Small intestine (tissue), 7 donors: ENCODE measurements at regions not wholly inside any gene's neighbourhood (a gene's known extent, or its start where the extent isn't known, plus 50 kb on each side); places are given as distances from the start of the nearest gene placed in this dataset.

Experiments
- DNase-seq, 2 donors: peaks; one replicate each; pipeline versions ENCODE4 v3.0.0 to v3.0.0-alpha.2; 2013
- FAIRE-seq: peaks from 2 replicates; lab custom pipeline; 2012; peaks lifted over from hg19 to GRCh38; lab: Jason Lieb, UNC
- H3K27ac ChIP-seq, 3 donors: one replicate each; pipeline ENCODE4 v1.5.1; 2013; ENCODE audit warnings: low read length in 2 of 3, mild to moderate bottlenecking in 2 of 3, control low read depth in 1 of 3, inconsistent platforms in 1 of 3, low read depth in 1 of 3, moderate library complexity in 1 of 3
- H3K27me3 ChIP-seq, 3 donors: one replicate each; pipeline ENCODE4 v1.6.1; 2013; ENCODE audit warnings: low read length in 3 of 3, inconsistent platforms in 1 of 3; ENCODE audit not compliant: control insufficient read depth in 3 of 3, insufficient read depth in 3 of 3
- H3K36me3 ChIP-seq, 3 donors: one replicate each; pipeline ENCODE4 v1.6.1; 2013; ENCODE audit warnings: low read length in 3 of 3, inconsistent platforms in 1 of 3, low read depth in 1 of 3, mild to moderate bottlenecking in 1 of 3, moderate library complexity in 1 of 3; ENCODE audit not compliant: control insufficient read depth in 3 of 3, insufficient read depth in 2 of 3
- H3K4me1 ChIP-seq, 3 donors: one replicate each; pipeline ENCODE4 v1.6.1; 2013; ENCODE audit warnings: low read length in 2 of 3, inconsistent platforms in 1 of 3, low read depth in 1 of 3, mild to moderate bottlenecking in 1 of 3, moderate library complexity in 1 of 3; ENCODE audit not compliant: control insufficient read depth in 3 of 3, insufficient read depth in 2 of 3
- H3K4me3 ChIP-seq, 3 donors: one replicate each; pipeline ENCODE4 v1.5.1; 2013; ENCODE audit warnings: low read length in 3 of 3, control low read depth in 1 of 3, inconsistent platforms in 1 of 3, low read depth in 1 of 3, mild to moderate bottlenecking in 1 of 3, moderate library complexity in 1 of 3
- H3K9me3 ChIP-seq, 2 donors: one replicate each; pipeline ENCODE4 v1.6.1; 2013; ENCODE audit warnings: low read depth in 1 of 2, low read length in 1 of 2; ENCODE audit not compliant: control insufficient read depth in 2 of 2, insufficient read depth in 1 of 2
- WGBS, 3 donors: extraction: QIAGEN DNeasy Blood & Tissue Kit; methylation state at CpG; one replicate each; pipeline ENCODE4 v1.1.7; 2013; 5-methylcytosine and 5-hydroxymethylcytosine counted together
- donor health status: healthy with polysubstance abuse.
- donor health status: control.
- donor health status: control.
- donor health status: Bipolar disorder and iron deficiency.
- donor health status: healthy.

DNA sequence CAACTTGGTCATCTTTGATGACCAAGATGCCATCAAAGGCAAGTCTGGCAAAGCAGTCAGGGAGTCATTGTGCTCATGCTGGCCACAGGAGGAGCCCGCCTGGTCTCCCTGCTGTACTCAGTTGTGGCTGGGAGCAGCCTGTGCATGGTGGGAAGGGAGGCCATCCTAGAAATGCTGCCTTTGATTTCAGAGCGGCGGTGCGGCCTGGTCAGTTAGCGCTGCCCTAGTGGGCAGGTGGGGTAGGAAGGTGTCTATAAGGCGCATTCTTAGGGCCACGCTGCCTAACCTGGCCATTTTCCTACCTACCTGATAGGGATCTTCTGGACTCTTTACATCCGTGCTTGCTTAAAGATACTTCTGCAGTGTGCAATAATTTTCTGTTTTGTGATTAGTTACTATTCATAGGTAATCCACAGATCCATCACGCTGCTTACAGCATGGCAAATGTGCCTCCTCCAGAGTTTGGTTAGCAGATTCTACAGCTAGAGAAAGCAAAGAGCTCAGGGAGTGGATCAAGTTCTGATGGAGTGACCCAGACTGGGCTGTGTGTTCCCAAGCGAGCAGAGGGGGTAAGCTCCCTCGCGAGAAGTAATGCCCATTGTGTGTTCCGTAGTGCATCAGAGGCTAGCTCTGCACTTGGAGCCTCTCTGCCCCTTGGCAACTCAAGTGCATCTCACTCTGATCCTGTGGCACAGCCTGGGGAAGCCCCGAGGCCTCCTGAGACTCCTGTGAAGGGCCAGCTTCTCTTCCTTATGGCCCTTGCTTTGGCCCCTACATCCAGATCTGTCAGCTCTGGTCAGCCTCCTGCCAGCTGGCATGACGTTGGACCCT is 970.1 kb upstream of the ZNF722 start:
- FAIRE-seq (no peak), DNase-seq (no peak)
- H3K27ac ChIP-seq, result no peak overlapping the region
- peaks cover 3 to 47% of the 10 kb centered on the region in 2 donors for H3K9me3 ChIP-seq
- no peaks in the 10 kb centered on the region for H3K36me3 ChIP-seq
- 80 to 86% (median 80%) methylated on average over 15 of the region's 15 CpGs for WGBS, 3 donors
- H3K27me3 ChIP-seq, result no peaks in the 10 kb centered on the region
- no peaks in the 10 kb centered on the region for H3K4me1 ChIP-seq
- no peak overlapping the region for H3K4me3 ChIP-seq

DNA sequence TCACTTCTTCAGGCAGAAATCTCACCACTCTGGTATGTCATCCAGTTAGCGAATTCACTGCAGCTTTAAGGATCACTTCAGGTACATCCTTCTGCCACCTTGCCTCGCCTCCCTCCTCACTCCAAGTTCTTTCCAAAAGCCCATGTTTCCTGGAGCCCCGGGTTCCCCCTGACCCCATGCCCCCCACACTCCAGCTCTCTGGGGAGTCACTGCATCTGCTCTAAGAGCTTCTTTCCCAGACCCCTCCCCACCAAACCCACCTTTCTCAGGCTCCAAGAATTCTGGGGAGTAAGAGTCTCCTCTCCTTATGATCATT is 969.5 kb upstream of the ZNF722 start:
- Histone ChIP-seq H3K4me3 (no peak overlapping the region), H3K9me3 (peaks cover 3 to 42% of the 10 kb centered on the region in 2 donors), H3K27ac (no peak overlapping the region), H3K36me3 (no peaks in the 10 kb centered on the region), H3K27me3 (no peaks in the 10 kb centered on the region), H3K4me1 (no peaks in the 10 kb centered on the region)
- 47 to 62% (median 56%) methylated on average over 3 of the region's 3 CpGs for WGBS, 3 donors
- DNase-seq (no peak), FAIRE-seq (no peak)

DNA sequence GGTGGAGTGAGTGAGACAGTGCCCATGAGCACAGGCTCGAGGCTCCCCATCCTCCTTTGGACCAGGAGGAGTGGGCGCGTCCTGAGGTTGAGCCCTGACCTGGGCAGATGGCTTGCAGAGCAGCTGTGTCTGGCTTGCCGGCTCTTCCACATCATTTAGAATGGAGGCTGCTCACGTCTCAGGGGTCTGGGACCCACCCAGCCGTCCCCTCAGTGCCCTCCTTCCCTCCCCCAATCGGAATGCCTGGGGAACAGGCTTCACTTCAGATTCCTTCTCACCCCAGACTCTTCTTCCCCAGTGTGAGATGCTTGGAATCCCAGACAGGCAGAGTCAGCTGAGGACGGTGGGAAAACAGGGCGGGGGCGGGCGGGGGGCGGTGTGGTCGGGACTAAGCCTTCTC is 968.6 kb upstream of the ZNF722 start:
- 67 to 73% (median 69%) methylated on average over 13 of the region's 13 CpGs for WGBS, 3 donors
- FAIRE-seq (no peak), DNase-seq (no peak)
- Histone ChIP-seq H3K9me3 (peaks cover 3 to 36% of the 10 kb centered on the region in 2 donors), H3K4me3 (no peak overlapping the region), H3K27me3 (no peaks in the 10 kb centered on the region), H3K4me1 (no peaks in the 10 kb centered on the region), H3K27ac (no peak overlapping the region), H3K36me3 (no peaks in the 10 kb centered on the region)

DNA sequence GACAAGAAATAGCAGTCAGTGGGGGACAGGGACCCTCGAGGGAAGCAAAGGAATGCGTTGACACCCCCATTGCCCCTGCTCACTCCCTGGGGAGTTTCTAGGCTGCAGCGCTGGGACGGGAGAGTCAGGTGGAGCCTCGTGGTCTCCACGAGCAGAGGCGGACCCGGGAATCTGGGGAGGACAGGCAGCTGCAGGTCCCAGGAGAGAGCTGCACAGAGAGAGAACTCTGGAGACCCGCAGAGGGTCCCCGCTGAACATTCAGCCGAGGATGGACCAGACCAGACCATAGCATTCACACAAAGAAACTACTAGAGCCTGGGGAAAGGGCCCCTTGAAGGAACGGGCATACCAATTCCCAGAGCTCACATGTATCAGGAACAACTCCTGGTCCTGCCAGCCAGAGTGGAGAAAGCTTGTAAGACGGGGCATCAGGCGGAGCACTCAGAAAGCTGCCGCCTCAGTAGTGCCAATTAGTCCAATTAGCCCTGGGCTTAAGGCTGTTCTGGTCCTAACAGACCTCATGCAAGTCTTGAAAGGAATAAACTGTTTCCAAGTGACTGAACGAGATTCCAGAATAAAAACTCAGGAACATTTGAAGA is 966.7 kb upstream of the ZNF722 start:
- 74 to 77% (median 74%) methylated on average over 16 of the region's 16 CpGs for WGBS, 3 donors
- Histone ChIP-seq H3K36me3 (no peaks in the 10 kb centered on the region), H3K4me3 (no peak overlapping the region), H3K27ac (no peak overlapping the region), H3K4me1 (no peaks in the 10 kb centered on the region), H3K9me3 (peaks cover 0 to 41% of the 10 kb centered on the region in 2 donors), H3K27me3 (no peaks in the 10 kb centered on the region)
- DNase-seq (no peak), FAIRE-seq (no peak)

DNA sequence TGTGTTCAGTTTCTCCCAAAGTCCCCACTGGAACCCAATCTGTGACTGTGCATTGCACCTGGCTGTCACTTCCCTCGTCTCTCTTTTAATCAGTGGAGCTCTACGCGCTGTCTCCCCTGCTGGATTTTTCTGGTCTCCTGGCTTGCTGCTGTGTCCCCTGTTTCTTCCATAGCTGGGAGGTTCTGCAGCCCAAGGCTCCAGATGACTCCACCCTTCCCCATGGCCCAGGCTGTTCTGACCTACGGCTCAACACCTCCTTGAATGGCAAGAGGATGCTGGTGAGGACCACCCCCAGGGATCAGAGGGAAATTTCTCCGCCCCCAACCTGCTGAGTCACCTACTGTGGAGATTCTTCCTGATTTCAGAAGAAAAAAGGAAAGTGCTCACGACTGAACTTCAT is 961.4 kb upstream of the ZNF722 start:
- H3K9me3 ChIP-seq, result peaks cover 4 to 59% of the 10 kb centered on the region in 2 donors

DNA sequence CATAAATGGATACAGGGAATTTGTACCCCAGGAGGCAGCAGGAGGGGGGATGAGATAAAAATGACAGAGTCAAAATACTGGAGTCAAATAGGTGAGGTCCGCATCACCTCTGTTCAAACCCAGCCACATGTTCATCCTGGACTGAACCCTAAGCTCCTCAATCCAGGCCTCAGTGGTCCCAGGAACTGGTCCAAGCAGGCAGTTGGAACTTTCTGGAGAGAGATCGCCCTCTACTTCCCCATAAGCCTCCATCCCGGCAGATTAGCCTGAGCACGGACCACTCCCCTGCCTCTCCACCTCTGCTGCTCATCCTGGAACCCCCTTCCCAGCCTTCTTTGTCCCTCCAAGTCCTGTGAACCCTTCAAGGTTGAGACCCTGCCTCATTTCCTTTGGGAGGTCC is 959.7 kb upstream of the ZNF722 start:
- H3K9me3 ChIP-seq, result peaks cover 4 to 66% of the 10 kb centered on the region in 2 donors
- no peaks in the 10 kb centered on the region for H3K4me1 ChIP-seq
- WGBS, 3 donors, result 87 to 92% (median 91%) methylated on average over 4 of the region's 4 CpGs
- no peak overlapping the region for H3K27ac ChIP-seq
- no peaks in the 10 kb centered on the region for H3K36me3 ChIP-seq
- DNase-seq (no peak), FAIRE-seq (no peak)
- no peaks in the 10 kb centered on the region for H3K27me3 ChIP-seq
- H3K4me3 ChIP-seq, result no peak overlapping the region

More for the DNA sequence above, 961.4 kb upstream of the ZNF722 start:
- Histone ChIP-seq H3K27ac (no peak overlapping the region), H3K27me3 (no peaks in the 10 kb centered on the region), H3K4me3 (no peak overlapping the region), H3K4me1 (no peaks in the 10 kb centered on the region), H3K36me3 (no peaks in the 10 kb centered on the region)
- FAIRE-seq (no peak), DNase-seq (no peak)
- WGBS, 3 donors, result 57 to 66% (median 63%) methylated on average over 6 of the region's 6 CpGs

DNA sequence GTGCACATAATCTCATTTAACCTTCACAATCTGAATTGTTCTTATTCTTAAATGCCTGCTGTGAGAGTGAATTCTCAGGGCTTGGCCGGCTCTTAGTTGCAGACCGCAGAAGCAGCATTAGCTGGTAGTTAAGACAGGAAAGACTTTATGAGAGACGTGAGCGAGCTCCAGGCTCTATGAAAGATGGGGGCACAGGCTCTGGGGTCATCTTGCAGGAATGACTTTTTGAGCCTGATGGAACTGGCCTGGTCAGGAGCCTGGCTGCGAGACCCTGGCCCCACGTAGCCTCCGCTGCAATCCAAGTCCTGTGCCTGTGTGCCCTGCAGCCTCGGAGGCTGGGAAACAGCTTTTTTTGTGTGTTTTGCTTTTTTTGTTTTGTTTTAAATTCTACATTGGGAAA is 958.8 kb upstream of the ZNF722 start:
- no peaks in the 10 kb centered on the region for H3K36me3 ChIP-seq
- H3K27me3 ChIP-seq, result no peaks in the 10 kb centered on the region
- no peaks in the 10 kb centered on the region for H3K4me1 ChIP-seq
- H3K9me3 ChIP-seq, result peaks cover 4 to 73% of the 10 kb centered on the region in 2 donors
- no peak overlapping the region for H3K4me3 ChIP-seq
- 85 to 89% (median 85%) methylated on average over 8 of the region's 8 CpGs for WGBS, 3 donors
- DNase-seq (no peak), FAIRE-seq (no peak)
- H3K27ac ChIP-seq, result no peak overlapping the region

DNA sequence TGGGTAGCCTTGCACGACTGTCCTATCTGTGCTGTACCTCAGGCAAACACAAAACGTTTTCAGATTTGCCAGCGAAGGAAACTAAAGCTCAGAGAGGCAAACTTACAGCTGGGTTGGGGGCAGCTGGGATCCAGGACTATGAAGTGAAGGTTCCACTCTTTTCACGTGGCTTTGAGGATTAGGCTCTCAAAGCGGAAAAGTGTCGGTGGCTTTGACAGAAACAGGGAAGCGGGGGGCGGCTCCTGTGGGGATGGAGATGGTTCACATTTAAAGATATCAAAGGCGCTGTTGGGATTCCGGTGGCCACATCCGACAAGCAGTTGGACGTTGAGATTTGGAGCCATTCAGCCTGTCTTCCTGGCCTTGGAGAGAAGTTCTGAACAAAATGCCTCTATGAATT is 958.3 kb upstream of the ZNF722 start:
- no peaks in the 10 kb centered on the region for H3K36me3 ChIP-seq
- H3K27me3 ChIP-seq, result no peaks in the 10 kb centered on the region
- H3K9me3 ChIP-seq, result peaks cover 4 to 75% of the 10 kb centered on the region in 2 donors
- FAIRE-seq (no peak), DNase-seq (no peak)
- no peak overlapping the region for H3K27ac ChIP-seq
- no peaks in the 10 kb centered on the region for H3K4me1 ChIP-seq
- H3K4me3 ChIP-seq, result no peak overlapping the region
- 78 to 83% (median 81%) methylated on average over 12 of the region's 12 CpGs for WGBS, 3 donors
